ENCODE measurements at regions not wholly inside any gene's neighbourhood (a gene's known extent, or its start where the extent isn't known, plus 50 kb on each side); places are given as distances from the start of the nearest gene placed in this dataset.

DNA sequence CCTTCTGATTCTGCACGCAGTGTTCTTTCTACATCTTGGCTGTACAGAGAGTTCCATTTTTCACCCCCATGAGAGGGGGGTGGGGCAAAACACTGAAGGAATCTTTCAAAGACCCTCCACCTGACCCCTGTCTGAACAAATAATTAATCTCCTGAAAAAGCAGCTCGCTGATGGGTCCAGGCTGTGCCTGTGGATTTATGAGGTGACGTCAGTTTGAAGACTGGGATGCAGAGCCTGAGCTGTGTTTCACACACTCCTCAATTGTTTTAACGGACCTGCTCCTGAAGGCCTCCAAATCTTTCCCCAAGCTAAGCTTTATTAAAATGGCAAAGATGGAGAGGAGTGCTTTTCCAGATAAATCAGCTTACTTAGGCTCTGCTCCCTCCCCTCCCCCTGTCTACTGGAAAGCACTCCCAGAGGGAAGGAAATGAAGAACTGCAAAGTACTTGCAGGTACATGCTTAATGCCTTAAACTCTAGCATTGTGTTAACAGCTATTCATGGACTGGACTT is 390.2 kb upstream of the TNP1 start:
- no peak overlapping the region for H3K4me3 ChIP-seq (ENCODE audit: control insufficient read depth, low read depth, low read length)
- TF ChIP-seq, protein P1, sequence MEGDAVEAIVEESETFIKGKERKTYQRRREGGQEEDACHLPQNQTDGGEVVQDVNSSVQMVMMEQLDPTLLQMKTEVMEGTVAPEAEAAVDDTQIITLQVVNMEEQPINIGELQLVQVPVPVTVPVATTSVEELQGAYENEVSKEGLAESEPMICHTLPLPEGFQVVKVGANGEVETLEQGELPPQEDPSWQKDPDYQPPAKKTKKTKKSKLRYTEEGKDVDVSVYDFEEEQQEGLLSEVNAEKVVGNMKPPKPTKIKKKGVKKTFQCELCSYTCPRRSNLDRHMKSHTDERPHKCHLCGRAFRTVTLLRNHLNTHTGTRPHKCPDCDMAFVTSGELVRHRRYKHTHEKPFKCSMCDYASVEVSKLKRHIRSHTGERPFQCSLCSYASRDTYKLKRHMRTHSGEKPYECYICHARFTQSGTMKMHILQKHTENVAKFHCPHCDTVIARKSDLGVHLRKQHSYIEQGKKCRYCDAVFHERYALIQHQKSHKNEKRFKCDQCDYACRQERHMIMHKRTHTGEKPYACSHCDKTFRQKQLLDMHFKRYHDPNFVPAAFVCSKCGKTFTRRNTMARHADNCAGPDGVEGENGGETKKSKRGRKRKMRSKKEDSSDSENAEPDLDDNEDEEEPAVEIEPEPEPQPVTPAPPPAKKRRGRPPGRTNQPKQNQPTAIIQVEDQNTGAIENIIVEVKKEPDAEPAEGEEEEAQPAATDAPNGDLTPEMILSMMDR (IDR thresholded peaks at IDR 0.05; ENCODE audit: control insufficient read depth, insufficient read depth, low read depth, low read length, missing control alignments), result no peak
- no peak for DNase-seq (ENCODE audit: low read depth)

DNA sequence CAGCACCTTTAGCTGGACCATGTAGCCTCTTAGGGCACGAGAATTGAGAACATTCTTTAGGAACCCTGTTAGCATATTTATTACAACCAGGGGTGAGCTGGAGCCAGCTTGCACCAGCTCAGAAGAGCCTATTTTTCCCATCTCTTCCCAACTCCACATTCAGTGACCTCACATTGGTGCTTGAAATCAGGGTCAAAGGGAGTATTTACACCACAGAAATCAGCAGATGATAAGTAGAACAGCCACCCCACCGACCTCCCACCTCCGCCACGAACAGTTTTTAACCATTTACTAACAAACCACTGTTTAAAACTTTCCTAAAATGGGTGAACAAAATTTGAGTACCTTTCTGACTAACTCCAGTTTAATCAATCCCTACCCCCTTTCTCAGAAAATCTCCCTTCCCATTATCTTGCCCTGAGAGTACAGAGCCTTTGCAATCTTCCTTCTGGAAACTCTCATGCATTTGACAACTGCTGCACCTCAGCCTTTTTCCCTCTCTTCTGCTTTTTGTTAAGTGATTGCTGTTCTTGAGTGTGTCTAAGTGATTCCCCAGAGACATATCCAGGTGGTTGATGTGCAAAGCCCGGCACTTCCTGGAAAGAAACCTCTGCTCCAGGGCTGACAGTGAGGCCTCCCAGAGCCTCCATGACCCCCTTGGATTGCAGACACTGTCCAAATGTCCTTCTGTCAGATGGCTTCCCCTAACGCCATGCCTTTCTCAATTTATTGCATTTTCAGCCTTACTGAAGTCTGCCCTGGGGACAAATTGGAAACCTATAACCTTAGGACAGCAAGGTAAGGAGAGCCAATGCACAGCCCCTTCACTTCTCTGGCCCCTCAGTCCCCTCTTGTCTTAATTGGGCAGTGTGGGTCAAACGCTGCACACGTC is 389.5 kb upstream of the TNP1 start:
- DNase-seq (ENCODE audit: low read depth), result no peak
- TF ChIP-seq, protein P1 (IDR thresholded peaks at IDR 0.05; ENCODE audit: control insufficient read depth, insufficient read depth, low read depth, low read length, missing control alignments), result no peak
- H3K4me3 ChIP-seq (ENCODE audit: control insufficient read depth, low read depth, low read length), result no peak overlapping the region

GRCh38 chr2:217248312-217248935 is 388.6 kb upstream of the TNP1 start:
- no peak for DNase-seq (ENCODE audit: low read depth)
- TF ChIP-seq, protein P1 (IDR thresholded peaks at IDR 0.05; ENCODE audit: control insufficient read depth, insufficient read depth, low read depth, low read length, missing control alignments), result no peak
- no peak overlapping the region for H3K4me3 ChIP-seq (ENCODE audit: control insufficient read depth, low read depth, low read length)

- H3K4me3 ChIP-seq (ENCODE audit: control insufficient read depth, low read depth, low read length), result no peak overlapping the region
- TF ChIP-seq, protein P1 (IDR thresholded peaks at IDR 0.05; ENCODE audit: control insufficient read depth, insufficient read depth, low read depth, low read length, missing control alignments), result no peak
- DNase-seq (ENCODE audit: low read depth), result no peak
Measured at GRCh38 chr2:217247476-217247875, 387.6 kb upstream of the TNP1 start.

DNA sequence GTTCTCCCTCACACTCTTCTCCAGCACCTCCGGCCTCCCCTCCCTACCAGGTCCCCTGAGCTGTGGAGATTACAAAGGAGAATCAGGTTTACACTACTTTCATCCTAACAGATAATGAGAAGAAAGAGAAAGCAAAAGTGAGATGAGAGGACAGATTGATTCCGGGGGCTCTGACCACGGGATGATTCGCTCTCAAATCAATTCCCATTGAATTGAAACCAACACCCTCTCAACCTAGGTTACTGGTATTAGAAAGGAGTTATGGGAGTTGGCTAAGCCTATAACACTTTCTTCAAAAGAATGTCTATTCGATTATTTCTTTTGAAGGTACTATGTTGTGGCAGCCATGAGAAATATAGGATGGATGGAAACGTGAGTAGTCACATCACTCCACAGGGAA is 386.2 kb upstream of the TNP1 start:
- no peak for DNase-seq (ENCODE audit: low read depth)
- no peak overlapping the region for H3K4me3 ChIP-seq (ENCODE audit: control insufficient read depth, low read depth, low read length)
- TF ChIP-seq, protein P1 (IDR thresholded peaks at IDR 0.05; ENCODE audit: control insufficient read depth, insufficient read depth, low read depth, low read length, missing control alignments), result no peak

DNA sequence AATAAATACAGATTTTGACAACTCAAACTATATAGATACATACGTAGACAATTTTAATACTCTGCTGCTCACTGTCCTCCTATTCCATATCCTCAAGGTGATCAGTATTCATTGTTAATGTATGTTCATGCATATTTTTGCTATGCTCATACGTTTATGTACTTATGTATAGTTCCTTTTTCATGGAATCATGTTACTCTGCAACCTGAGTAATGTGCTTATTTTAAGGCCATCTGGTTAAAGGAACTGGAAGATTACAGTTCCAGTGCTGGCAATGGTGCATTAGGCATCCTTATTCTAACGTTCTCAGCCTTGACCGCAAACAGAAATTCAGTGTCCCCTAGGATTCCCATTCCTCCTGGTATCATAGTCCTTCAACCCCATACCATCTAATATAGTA is 385.0 kb upstream of the TNP1 start:
- TF ChIP-seq, protein P1 (IDR thresholded peaks at IDR 0.05; ENCODE audit: control insufficient read depth, insufficient read depth, low read depth, low read length, missing control alignments), result no peak
- H3K4me3 ChIP-seq (ENCODE audit: control insufficient read depth, low read depth, low read length), result no peak overlapping the region
- no peak for DNase-seq (ENCODE audit: low read depth)
